ENCODE measurements at regions not wholly inside any gene's neighbourhood (a gene's known extent, or its start where the extent isn't known, plus 50 kb on each side); places are given as distances from the start of the nearest gene placed in this dataset.
A peak's percentile ranks its signal among the peaks of the same experiment; 100 is the strongest.
"Not testable (repeated sequence)": the region's sequence is repeated elsewhere in the genome, so short reads cannot be mapped to it uniquely, and the experiment has no call there.

- Mint-ChIP-seq H3K36me3 (ENCODE audit: unreplicated experiment) (no peaks in the 10 kb centered on the region), H3K9me3 (ENCODE audit: unreplicated experiment) (no peaks in the 10 kb centered on the region), H3K4me3 (ENCODE audit: unreplicated experiment) (no peak overlapping the region), H3K27me3 (ENCODE audit: unreplicated experiment) (no peaks in the 10 kb centered on the region), H3K4me1 (ENCODE audit: unreplicated experiment) (no peaks in the 10 kb centered on the region), H3K27ac (ENCODE audit: unreplicated experiment) (no peak overlapping the region)
- TF ChIP-seq CTCF (IDR thresholded peaks at IDR 0.05), result peak; percentile 53
- DNase-seq (ENCODE audit: extremely low spot score, unreplicated experiment), result no peak
These were observed 900.0 kb upstream of the CDH10 start for GRCh38 chr5:25544652-25545249.

GRCh38 chr5:25540628-25541027 lies 895.9 kb upstream of the CDH10 start:
- H3K4me1 Mint-ChIP-seq (ENCODE audit: unreplicated experiment), result no peaks in the 10 kb centered on the region
- H3K9me3 Mint-ChIP-seq (ENCODE audit: unreplicated experiment), result no peaks in the 10 kb centered on the region
- H3K27ac Mint-ChIP-seq (ENCODE audit: unreplicated experiment), result no peak overlapping the region
- no peak overlapping the region for H3K4me3 Mint-ChIP-seq (ENCODE audit: unreplicated experiment)
- no peak for TF ChIP-seq CTCF (IDR thresholded peaks at IDR 0.05)
- no peak for DNase-seq (ENCODE audit: extremely low spot score, unreplicated experiment)
- no peaks in the 10 kb centered on the region for H3K27me3 Mint-ChIP-seq (ENCODE audit: unreplicated experiment)
- no peaks in the 10 kb centered on the region for H3K36me3 Mint-ChIP-seq (ENCODE audit: unreplicated experiment)

- H3K27me3 Mint-ChIP-seq (ENCODE audit: unreplicated experiment), result no peaks in the 10 kb centered on the region
- no peaks in the 10 kb centered on the region for H3K4me1 Mint-ChIP-seq (ENCODE audit: unreplicated experiment)
- DNase-seq (ENCODE audit: extremely low spot score, unreplicated experiment), result no peak
- H3K36me3 Mint-ChIP-seq (ENCODE audit: unreplicated experiment), result no peaks in the 10 kb centered on the region
- H3K27ac Mint-ChIP-seq (ENCODE audit: unreplicated experiment), result no peak overlapping the region
- no peaks in the 10 kb centered on the region for H3K9me3 Mint-ChIP-seq (ENCODE audit: unreplicated experiment)
- H3K4me3 Mint-ChIP-seq (ENCODE audit: unreplicated experiment), result no peak overlapping the region
- TF ChIP-seq CTCF (IDR thresholded peaks at IDR 0.05), result no peak
These were observed 894.8 kb upstream of the CDH10 start for GRCh38 chr5:25539536-25539935.

GRCh38 chr5:25536461-25536860 lies 891.7 kb upstream of the CDH10 start:
- not testable (repeated sequence) for DNase-seq (ENCODE audit: extremely low spot score, unreplicated experiment); H3K9me3 Mint-ChIP-seq (ENCODE audit: unreplicated experiment); H3K27ac Mint-ChIP-seq (ENCODE audit: unreplicated experiment); H3K36me3 Mint-ChIP-seq (ENCODE audit: unreplicated experiment); H3K4me1 Mint-ChIP-seq (ENCODE audit: unreplicated experiment); H3K27me3 Mint-ChIP-seq (ENCODE audit: unreplicated experiment); H3K4me3 Mint-ChIP-seq (ENCODE audit: unreplicated experiment)

- DNase-seq (ENCODE audit: extremely low spot score, unreplicated experiment), result no peak
- Mint-ChIP-seq H3K27me3 (ENCODE audit: unreplicated experiment) (no peaks in the 10 kb centered on the region), H3K36me3 (ENCODE audit: unreplicated experiment) (no peaks in the 10 kb centered on the region), H3K4me3 (ENCODE audit: unreplicated experiment) (no peak overlapping the region), H3K9me3 (ENCODE audit: unreplicated experiment) (peaks cover 4% of the 10 kb centered on the region), H3K4me1 (ENCODE audit: unreplicated experiment) (no peaks in the 10 kb centered on the region), H3K27ac (ENCODE audit: unreplicated experiment) (no peak overlapping the region)
- TF ChIP-seq CTCF (IDR thresholded peaks at IDR 0.05), result no peak
These were observed 871.4 kb upstream of the CDH10 start for GRCh38 chr5:25516141-25516540.

GRCh38 chr5:25515525-25515924 lies 870.7 kb upstream of the CDH10 start:
- Mint-ChIP-seq H3K9me3 (ENCODE audit: unreplicated experiment) (peaks cover 4% of the 10 kb centered on the region), H3K27ac (ENCODE audit: unreplicated experiment) (no peak overlapping the region), H3K36me3 (ENCODE audit: unreplicated experiment) (no peaks in the 10 kb centered on the region), H3K4me3 (ENCODE audit: unreplicated experiment) (no peak overlapping the region), H3K27me3 (ENCODE audit: unreplicated experiment) (no peaks in the 10 kb centered on the region), H3K4me1 (ENCODE audit: unreplicated experiment) (no peaks in the 10 kb centered on the region)
- no peak for DNase-seq (ENCODE audit: extremely low spot score, unreplicated experiment)
- TF ChIP-seq CTCF (IDR thresholded peaks at IDR 0.05), result no peak

GRCh38 chr5:25510692-25511091 lies 865.9 kb upstream of the CDH10 start:
- H3K36me3 Mint-ChIP-seq (ENCODE audit: unreplicated experiment); H3K4me1 Mint-ChIP-seq (ENCODE audit: unreplicated experiment); H3K27me3 Mint-ChIP-seq (ENCODE audit: unreplicated experiment); DNase-seq (ENCODE audit: extremely low spot score, unreplicated experiment); H3K4me3 Mint-ChIP-seq (ENCODE audit: unreplicated experiment); H3K9me3 Mint-ChIP-seq (ENCODE audit: unreplicated experiment); H3K27ac Mint-ChIP-seq (ENCODE audit: unreplicated experiment): not testable (repeated sequence)

- DNase-seq (ENCODE audit: extremely low spot score, unreplicated experiment); H3K27me3 Mint-ChIP-seq (ENCODE audit: unreplicated experiment); H3K4me1 Mint-ChIP-seq (ENCODE audit: unreplicated experiment); H3K36me3 Mint-ChIP-seq (ENCODE audit: unreplicated experiment); H3K4me3 Mint-ChIP-seq (ENCODE audit: unreplicated experiment); H3K27ac Mint-ChIP-seq (ENCODE audit: unreplicated experiment): not testable (repeated sequence)
- H3K9me3 Mint-ChIP-seq (ENCODE audit: unreplicated experiment), result peaks cover 11% of the 10 kb centered on the region
These were observed 863.2 kb upstream of the CDH10 start for GRCh38 chr5:25508011-25508410.

Measured in osteocyte (in vitro differentiated cells).